Nephron (organoid): ENCODE measurements at regions not wholly inside any gene's neighbourhood (a gene's known extent, or its start where the extent isn't known, plus 50 kb on each side); places are given as distances from the start of the nearest gene placed in this dataset.

Source experiments
- H3K27ac Mint-ChIP-seq, 3 experiments: 2 replicates each; pipeline ENCODE4 v1.8.0; 2020; ENCODE audit warnings: mixed read lengths in 3 of 3, mild to moderate bottlenecking in 2 of 3, moderate library complexity in 1 of 3
- H3K27me3 Mint-ChIP-seq: 2 replicates; pipeline ENCODE4 v1.8.0; 2021; ENCODE audit warnings: low read depth, mild to moderate bottlenecking, moderate library complexity, mixed read lengths
- H3K36me3 Mint-ChIP-seq: 2 replicates; pipeline ENCODE4 v1.8.0; 2020; ENCODE audit warnings: low read depth, mixed read lengths
- H3K4me1 Mint-ChIP-seq: 2 replicates; pipeline ENCODE4 v1.8.0; 2020; ENCODE audit warnings: mixed read lengths
- H3K4me3 Mint-ChIP-seq, 3 experiments: 2 replicates each; pipeline ENCODE4 v1.8.0; 2020; ENCODE audit warnings: mild to moderate bottlenecking in 3 of 3, mixed read lengths in 3 of 3, moderate library complexity in 2 of 3
- H3K9me3 Mint-ChIP-seq: 2 replicates; pipeline ENCODE4 v1.8.0; 2020; ENCODE audit warnings: mixed read lengths
- TF ChIP-seq, protein P1 (sequence below), 3 experiments: fragments of 200-600 bp; sonication (generic); IDR thresholded peaks; one replicate each; pipeline ENCODE4 v1.5.0; 2021; ENCODE audit warnings: antibody characterized with exemption in 3 of 3; ENCODE audit not compliant: unreplicated experiment in 3 of 3

DNA sequence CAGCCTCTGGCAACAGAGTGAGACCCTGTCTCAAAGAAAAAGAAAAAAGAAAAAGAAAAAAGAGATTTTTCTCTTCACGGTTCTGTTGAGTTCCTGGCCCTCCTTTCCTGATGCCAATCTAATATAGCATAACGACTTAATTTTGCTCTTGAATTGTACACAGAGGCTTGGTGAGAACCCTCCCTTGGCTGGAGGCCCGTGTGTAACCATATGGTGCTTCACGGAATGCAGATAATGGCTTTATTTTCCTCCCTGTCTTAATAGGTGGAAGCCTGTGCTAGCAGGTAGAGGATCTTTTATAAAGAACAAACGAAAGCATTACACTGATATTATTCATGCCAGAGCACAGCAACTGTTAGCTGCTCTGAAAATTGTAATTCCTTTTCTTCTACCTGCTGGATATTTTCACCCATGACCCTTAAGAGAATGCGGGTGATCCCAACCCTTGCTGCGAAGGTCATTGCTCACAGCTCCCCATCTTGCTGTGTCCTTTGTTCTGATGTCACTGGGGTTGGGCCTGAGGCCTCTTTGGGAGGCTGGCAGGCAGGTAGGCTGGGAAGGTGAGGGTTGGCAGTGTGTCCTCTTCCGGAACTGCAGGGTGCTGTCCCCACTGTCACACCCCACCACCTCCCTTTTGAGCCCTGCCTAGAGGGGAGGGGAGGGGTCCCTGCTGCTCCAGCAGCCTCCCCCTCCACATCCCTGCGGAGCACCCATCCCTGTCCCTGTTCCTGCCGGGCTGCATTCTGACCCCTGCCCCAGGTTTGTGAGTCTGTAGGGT, 83.8 kb upstream of the STOX2 start:
- Mint-ChIP-seq H3K4me1 (peaks cover 8% of the 10 kb centered on the region), H3K27me3 (peaks cover 6% of the 10 kb centered on the region), H3K4me3 (no peak overlapping the region), H3K27ac (no peak overlapping the region), H3K36me3 (no peaks in the 10 kb centered on the region), H3K9me3 (peaks cover 8% of the 10 kb centered on the region)
- TF ChIP-seq, protein P1, sequence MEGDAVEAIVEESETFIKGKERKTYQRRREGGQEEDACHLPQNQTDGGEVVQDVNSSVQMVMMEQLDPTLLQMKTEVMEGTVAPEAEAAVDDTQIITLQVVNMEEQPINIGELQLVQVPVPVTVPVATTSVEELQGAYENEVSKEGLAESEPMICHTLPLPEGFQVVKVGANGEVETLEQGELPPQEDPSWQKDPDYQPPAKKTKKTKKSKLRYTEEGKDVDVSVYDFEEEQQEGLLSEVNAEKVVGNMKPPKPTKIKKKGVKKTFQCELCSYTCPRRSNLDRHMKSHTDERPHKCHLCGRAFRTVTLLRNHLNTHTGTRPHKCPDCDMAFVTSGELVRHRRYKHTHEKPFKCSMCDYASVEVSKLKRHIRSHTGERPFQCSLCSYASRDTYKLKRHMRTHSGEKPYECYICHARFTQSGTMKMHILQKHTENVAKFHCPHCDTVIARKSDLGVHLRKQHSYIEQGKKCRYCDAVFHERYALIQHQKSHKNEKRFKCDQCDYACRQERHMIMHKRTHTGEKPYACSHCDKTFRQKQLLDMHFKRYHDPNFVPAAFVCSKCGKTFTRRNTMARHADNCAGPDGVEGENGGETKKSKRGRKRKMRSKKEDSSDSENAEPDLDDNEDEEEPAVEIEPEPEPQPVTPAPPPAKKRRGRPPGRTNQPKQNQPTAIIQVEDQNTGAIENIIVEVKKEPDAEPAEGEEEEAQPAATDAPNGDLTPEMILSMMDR (IDR thresholded peaks at IDR 0.05; ENCODE audit: unreplicated experiment in 3 of 3), result no peak

DNA sequence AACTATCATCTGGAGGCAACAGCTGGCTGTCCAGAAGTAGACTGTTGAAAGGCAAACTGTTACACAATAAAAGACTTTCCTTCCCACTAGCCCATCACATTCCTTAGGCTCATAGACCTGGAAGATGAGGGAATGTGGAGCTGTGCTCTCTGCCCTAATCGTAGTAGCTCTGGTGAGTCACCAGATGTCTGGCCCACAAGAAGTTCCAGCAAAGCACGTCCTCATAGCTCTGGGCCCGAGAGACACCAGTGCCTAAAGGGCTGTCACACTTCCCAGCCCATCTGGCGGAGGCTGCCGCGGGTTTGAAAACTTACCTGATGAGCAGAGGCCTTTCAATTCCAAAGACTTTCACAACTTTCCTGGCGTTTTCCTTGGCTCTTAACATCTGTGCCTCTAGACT, 81.7 kb upstream of the STOX2 start:
- Mint-ChIP-seq H3K9me3 (peaks cover 8% of the 10 kb centered on the region), H3K27ac (peak overlapping the region in 1 of 3 experiments; percentile 18), H3K36me3 (no peaks in the 10 kb centered on the region), H3K4me3 (no peak overlapping the region), H3K27me3 (peaks cover 6% of the 10 kb centered on the region), H3K4me1 (peaks cover 8% of the 10 kb centered on the region)
- TF ChIP-seq, protein P1 (IDR thresholded peaks at IDR 0.05; ENCODE audit: unreplicated experiment in 3 of 3), result no peak

DNA sequence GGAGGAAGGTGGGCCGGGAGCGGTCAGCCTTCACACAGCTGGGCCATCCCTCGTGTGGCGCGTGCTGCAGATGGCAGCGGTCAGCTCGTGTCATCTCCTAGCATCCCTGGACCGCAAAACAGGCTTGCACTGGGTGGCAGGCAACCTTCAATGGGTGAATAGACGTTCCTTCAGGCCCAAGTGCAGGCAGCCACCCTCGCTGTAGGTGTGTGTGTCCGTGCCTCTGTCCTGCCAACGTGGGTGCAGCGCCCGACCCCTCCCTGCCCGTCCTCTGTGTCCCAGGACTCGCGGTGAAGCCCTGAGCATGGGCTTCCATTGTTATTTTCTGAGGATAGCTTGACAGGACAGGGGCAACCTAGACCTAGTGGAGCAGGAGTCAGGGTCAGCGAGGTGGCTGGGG, 79.8 kb upstream of the STOX2 start:
- peaks cover 5% of the 10 kb centered on the region for H3K9me3 Mint-ChIP-seq
- TF ChIP-seq, protein P1 (IDR thresholded peaks at IDR 0.05; ENCODE audit: unreplicated experiment in 3 of 3), result no peak
- no peak overlapping the region for H3K4me3 Mint-ChIP-seq
- no peaks in the 10 kb centered on the region for H3K36me3 Mint-ChIP-seq
- no peak overlapping the region for H3K27ac Mint-ChIP-seq
- peaks cover 6% of the 10 kb centered on the region for H3K27me3 Mint-ChIP-seq
- peaks cover 8% of the 10 kb centered on the region for H3K4me1 Mint-ChIP-seq

DNA sequence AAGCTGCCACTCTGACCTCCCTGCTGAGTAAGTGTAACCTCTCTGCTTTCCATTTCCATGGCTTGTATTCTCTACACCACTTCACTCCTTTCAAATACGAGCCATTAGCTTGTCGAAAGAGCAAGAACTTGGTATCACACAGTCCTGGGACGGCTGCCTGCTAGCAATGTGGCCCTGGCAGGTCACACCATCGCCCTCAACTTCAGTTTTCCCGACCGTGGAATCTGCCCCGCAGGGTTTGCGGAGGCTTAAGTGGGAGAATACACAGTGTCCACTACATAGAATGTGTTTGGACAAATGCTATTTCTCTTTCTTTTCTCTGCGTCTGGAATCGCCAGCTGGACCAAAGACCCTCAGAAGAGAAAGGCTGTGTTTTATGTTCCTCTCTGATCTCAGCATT, 78.6 kb upstream of the STOX2 start:
- H3K4me1 Mint-ChIP-seq, result peaks cover 16% of the 10 kb centered on the region
- H3K9me3 Mint-ChIP-seq, result peaks cover 5% of the 10 kb centered on the region
- TF ChIP-seq, protein P1 (IDR thresholded peaks at IDR 0.05; ENCODE audit: unreplicated experiment in 3 of 3), result no peak
- peaks cover 6% of the 10 kb centered on the region for H3K27me3 Mint-ChIP-seq
- no peaks in the 10 kb centered on the region for H3K36me3 Mint-ChIP-seq
- H3K4me3 Mint-ChIP-seq, result no peak overlapping the region
- peak overlapping the region in 1 of 3 experiments; percentile 21 for H3K27ac Mint-ChIP-seq

DNA sequence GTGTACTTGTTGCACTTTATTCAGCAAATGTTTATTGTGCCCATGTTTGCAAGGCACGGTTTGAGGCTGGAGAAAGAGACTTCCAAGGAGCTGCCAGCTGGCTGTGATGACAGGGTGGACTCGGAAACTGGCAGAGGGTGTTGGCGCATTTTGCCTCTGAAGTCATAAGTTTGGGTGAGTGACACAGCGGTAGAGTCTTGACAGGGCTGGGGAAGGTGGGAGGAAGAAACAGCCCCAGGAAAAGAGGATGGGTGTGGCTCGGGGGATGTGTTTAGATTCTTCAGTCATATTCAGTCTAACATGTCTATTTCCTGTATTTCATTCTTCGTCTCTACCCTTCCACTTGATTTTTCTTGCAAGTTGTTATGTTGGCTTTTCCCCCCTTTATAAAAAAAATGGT, 77.0 kb upstream of the STOX2 start:
- H3K4me1 Mint-ChIP-seq, result peaks cover 16% of the 10 kb centered on the region
- H3K27me3 Mint-ChIP-seq, result no peaks in the 10 kb centered on the region
- no peak overlapping the region for H3K4me3 Mint-ChIP-seq
- TF ChIP-seq, protein P1 (IDR thresholded peaks at IDR 0.05; ENCODE audit: unreplicated experiment in 3 of 3), result no peak
- H3K36me3 Mint-ChIP-seq, result no peaks in the 10 kb centered on the region
- peaks cover 3% of the 10 kb centered on the region for H3K9me3 Mint-ChIP-seq
- H3K27ac Mint-ChIP-seq, result peak overlapping the region in 1 of 3 experiments; percentile 10

DNA sequence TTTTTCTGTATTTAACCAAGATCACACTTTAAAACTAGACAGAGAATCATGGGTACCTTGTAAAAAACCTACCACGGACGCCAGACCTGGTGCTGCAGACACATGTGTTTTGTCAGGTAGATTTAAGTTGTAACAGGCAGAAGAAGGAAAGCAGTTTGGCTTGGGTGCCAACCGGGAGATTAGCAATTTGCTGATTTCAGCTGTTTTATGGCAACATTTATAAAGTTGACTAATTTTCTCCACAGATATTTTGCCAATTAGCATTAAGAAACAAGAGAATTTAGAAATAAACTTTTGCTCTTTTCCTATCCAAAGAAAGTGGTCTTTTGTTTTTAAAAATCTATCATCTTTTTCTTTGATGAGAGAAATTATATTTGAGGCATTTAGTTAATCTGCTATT, 76.3 kb upstream of the STOX2 start:
- Mint-ChIP-seq H3K27ac (no peak overlapping the region), H3K4me3 (no peak overlapping the region), H3K4me1 (peaks cover 11% of the 10 kb centered on the region), H3K27me3 (no peaks in the 10 kb centered on the region), H3K36me3 (no peaks in the 10 kb centered on the region), H3K9me3 (no peaks in the 10 kb centered on the region)
- TF ChIP-seq, protein P1 (IDR thresholded peaks at IDR 0.05; ENCODE audit: unreplicated experiment in 3 of 3), result no peak
